HFFc6 (cell line): ENCODE measurements at regions not wholly inside any gene's neighbourhood (a gene's known extent, or its start where the extent isn't known, plus 50 kb on each side); places are given as distances from the start of the nearest gene placed in this dataset.
"Not testable (repeated sequence)": the region's sequence is repeated elsewhere in the genome, so short reads cannot be mapped to it uniquely, and the experiment has no call there.

Source experiments
- DNase-seq: peaks from one replicate; pipeline ENCODE4 v3.0.0-alpha.2; 2018
- H3K27ac Mint-ChIP-seq: 2 replicates; pipeline ENCODE4 v1.8.0; 2020; ENCODE audit warnings: mild to moderate bottlenecking, mixed read lengths
- H3K27me3 Mint-ChIP-seq: 2 replicates; pipeline ENCODE4 v1.8.0; 2021; ENCODE audit warnings: mild to moderate bottlenecking, moderate library complexity, mixed read lengths; ENCODE audit not compliant: insufficient read depth
- H3K36me3 Mint-ChIP-seq: 2 replicates; pipeline ENCODE4 v1.8.0; 2021; ENCODE audit warnings: low read depth, mixed read lengths
- H3K4me1 Mint-ChIP-seq: 2 replicates; pipeline ENCODE4 v1.8.0; 2020; ENCODE audit warnings: low read depth, mixed read lengths
- H3K4me3 Mint-ChIP-seq: 2 replicates; pipeline ENCODE4 v1.8.0; 2020; ENCODE audit warnings: mild to moderate bottlenecking, moderate library complexity, mixed read lengths
- H3K9me3 Mint-ChIP-seq: 2 replicates; pipeline ENCODE4 v1.8.0; 2020; ENCODE audit warnings: mild to moderate bottlenecking, mixed read lengths
- CTCF ChIP-seq: fragments of 200-600 bp; sonication (generic); IDR thresholded peaks from 2 replicates; pipeline ENCODE4 v1.5.0; 2021; ENCODE audit warnings: antibody characterized with exemption, mild to moderate bottlenecking

DNA sequence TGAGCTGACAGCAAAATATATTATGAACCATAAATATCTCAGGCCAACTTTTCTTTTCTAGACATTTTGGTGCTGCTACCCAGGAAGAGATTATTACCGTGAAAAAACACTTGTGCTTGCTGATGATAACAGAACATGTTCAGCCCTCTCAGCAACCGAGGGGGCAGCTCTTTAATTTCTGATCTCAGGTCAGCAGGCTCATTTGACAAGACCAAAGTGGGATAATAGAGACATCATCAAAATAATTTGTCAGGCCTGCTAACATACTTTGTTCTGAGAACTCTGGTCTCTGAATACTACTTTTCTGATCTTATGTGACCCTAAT, 645.9 kb upstream of the KCNMB2 start:
- Mint-ChIP-seq H3K27me3 (no peaks in the 10 kb centered on the region; the same call in 1 of the 2 replicates), H3K9me3 (no peaks in the 10 kb centered on the region), H3K36me3 (no peaks in the 10 kb centered on the region), H3K4me1 (peaks cover 18% of the 10 kb centered on the region), H3K4me3 (no peak overlapping the region), H3K27ac (no peak overlapping the region)
- TF ChIP-seq CTCF: no peak
- DNase-seq: no peak

- peaks cover 18% of the 10 kb centered on the region for H3K4me1 Mint-ChIP-seq
- H3K9me3 Mint-ChIP-seq: not testable (repeated sequence)
These were observed 644.7 kb upstream of the KCNMB2 start for GRCh38 chr3:177891569-177891968.

GRCh38 chr3:177893331-177893730, 642.9 kb upstream of the KCNMB2 start:
- Mint-ChIP-seq H3K4me3 (no peak overlapping the region), H3K27me3 (no peaks in the 10 kb centered on the region; the same call in 1 of the 2 replicates), H3K36me3 (peaks cover 9% of the 10 kb centered on the region), H3K27ac (no peak overlapping the region), H3K9me3 (peaks cover 10% of the 10 kb centered on the region), H3K4me1 (peaks cover 18% of the 10 kb centered on the region)
- peak; percentile 42 for TF ChIP-seq CTCF
- no peak for DNase-seq

More at GRCh38 chr3:177891569-177891968, 644.7 kb upstream of the KCNMB2 start:
- H3K4me3 Mint-ChIP-seq, H3K36me3 Mint-ChIP-seq, DNase-seq, H3K27ac Mint-ChIP-seq, H3K27me3 Mint-ChIP-seq: not testable (repeated sequence)

- no peak for DNase-seq
- Mint-ChIP-seq H3K4me1 (peaks cover 18% of the 10 kb centered on the region), H3K36me3 (peaks cover 9% of the 10 kb centered on the region), H3K9me3 (peaks cover 18% of the 10 kb centered on the region), H3K27ac (no peak overlapping the region), H3K4me3 (no peak overlapping the region), H3K27me3 (no peaks in the 10 kb centered on the region; the same call in 1 of the 2 replicates)
- TF ChIP-seq CTCF: no peak
These were observed 642.0 kb upstream of the KCNMB2 start for GRCh38 chr3:177894081-177894728.

- DNase-seq: no peak
- H3K4me3 Mint-ChIP-seq: no peak overlapping the region
- peaks cover 28% of the 10 kb centered on the region for H3K9me3 Mint-ChIP-seq
- peaks cover 20% of the 10 kb centered on the region for H3K4me1 Mint-ChIP-seq
- peaks cover 22% of the 10 kb centered on the region for H3K36me3 Mint-ChIP-seq
- H3K27ac Mint-ChIP-seq: no peak overlapping the region
- no peak for TF ChIP-seq CTCF
- no peaks in the 10 kb centered on the region for H3K27me3 Mint-ChIP-seq
These were observed 638.1 kb upstream of the KCNMB2 start for GRCh38 chr3:177898185-177898584.

DNA sequence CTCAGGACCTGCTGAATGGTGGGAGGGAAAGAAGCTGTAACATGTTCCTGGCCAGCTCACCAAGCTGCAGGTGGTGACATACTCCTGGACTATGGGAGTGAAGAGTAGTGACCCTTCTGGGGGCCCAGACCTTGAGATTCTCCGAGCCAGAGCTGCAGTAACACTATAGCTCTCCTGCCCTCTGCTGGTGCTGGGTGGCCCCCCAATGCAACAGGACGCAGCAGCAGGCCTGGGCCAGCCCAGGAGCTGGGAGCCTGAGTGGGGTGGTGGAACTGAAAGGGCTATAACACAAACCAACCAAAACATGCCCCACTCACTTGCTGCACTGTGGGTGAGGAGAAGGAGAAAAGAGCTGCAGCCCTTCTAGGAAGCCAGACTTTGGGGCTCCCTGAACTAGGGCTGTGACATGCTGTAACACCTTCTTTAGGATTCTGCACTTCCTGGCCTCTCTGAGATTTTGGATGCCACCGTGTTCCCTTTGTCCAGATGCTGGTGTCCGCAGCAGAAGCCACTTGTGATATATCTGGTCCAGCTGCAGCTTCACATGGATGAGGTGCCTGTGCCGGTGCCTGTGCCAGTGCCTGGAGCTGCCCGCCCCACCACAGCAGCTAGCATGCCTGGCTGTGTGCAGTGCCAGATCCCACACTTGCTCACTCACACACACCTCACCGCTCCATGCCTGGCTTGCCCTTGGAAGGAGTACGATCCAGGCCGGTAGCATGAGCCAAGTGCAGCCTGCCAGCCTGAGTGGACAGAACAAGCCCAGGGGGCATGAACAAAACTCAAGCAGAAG, 636.8 kb upstream of the KCNMB2 start:
- no peaks in the 10 kb centered on the region for H3K27me3 Mint-ChIP-seq
- peaks cover 28% of the 10 kb centered on the region for H3K9me3 Mint-ChIP-seq
- peaks cover 23% of the 10 kb centered on the region for H3K36me3 Mint-ChIP-seq
- no peak overlapping the region for H3K4me3 Mint-ChIP-seq
- no peak; the same call in 1 of the 2 replicates for TF ChIP-seq CTCF
- H3K4me1 Mint-ChIP-seq: peaks cover 20% of the 10 kb centered on the region
- DNase-seq: no peak
- H3K27ac Mint-ChIP-seq: no peak overlapping the region
